HEK293T (cell line): ENCODE measurements at regions not wholly inside any gene's neighbourhood (a gene's known extent, or its start where the extent isn't known, plus 50 kb on each side); places are given as distances from the start of the nearest gene placed in this dataset.

ENCODE experiments used
- CTCF ChIA-PET: fragments of 350-600 bp; formaldehyde crosslinking; extraction: SDS; loops from one replicate; lab custom pipeline; 2021; ENCODE audit warnings: antibody characterized with exemption, inconsistent platforms; lab: Yijun Ruan, JAX
- POLR2A ChIA-PET: fragments of 350-600 bp; formaldehyde crosslinking; extraction: SDS; loops from one replicate; lab custom pipeline; 2020; ENCODE audit warnings: antibody characterized with exemption, inconsistent platforms; lab: Yijun Ruan, JAX
- DNase-seq: peaks from one replicate; pipeline ENCODE4 v3.0.0; 2012; ENCODE audit warnings: mixed read lengths; ENCODE audit errors: extremely low spot score
- ARNT ChIP-seq: fragments of 450-650 bp; IDR thresholded peaks from 2 replicates; pipeline ENCODE4 v1.6.1; 2017; ENCODE audit warnings: mild to moderate bottlenecking
- BHLHE40 ChIP-seq: fragments of 450-650 bp; IDR thresholded peaks from 2 replicates; pipeline ENCODE4 v1.6.1; 2016; ENCODE audit warnings: mild to moderate bottlenecking, moderate library complexity, borderline replicate concordance
- CTBP1 ChIP-seq: fragments of 450-650 bp; IDR thresholded peaks from 2 replicates; pipeline ENCODE4 v1.6.1; 2016; ENCODE audit warnings: borderline replicate concordance
- ELF4 ChIP-seq: fragments of 450-650 bp; IDR thresholded peaks from 2 replicates; pipeline ENCODE4 v1.6.1; 2017; ENCODE audit warnings: antibody characterized with exemption
- FOXA1 ChIP-seq: fragments of 450-650 bp; IDR thresholded peaks from 2 replicates; pipeline ENCODE4 v1.6.1; 2016; ENCODE audit warnings: mild to moderate bottlenecking
- FOXK2 ChIP-seq: fragments of 450-650 bp; IDR thresholded peaks from 2 replicates; pipeline ENCODE4 v1.6.1; 2016; ENCODE audit warnings: mild to moderate bottlenecking
- FOXM1 ChIP-seq: fragments of 450-650 bp; IDR thresholded peaks from 2 replicates; pipeline ENCODE4 v1.6.1; 2017; ENCODE audit warnings: mild to moderate bottlenecking, borderline replicate concordance
- HDGF ChIP-seq: fragments of 450-650 bp; IDR thresholded peaks from 2 replicates; pipeline ENCODE4 v1.6.1; 2017; ENCODE audit warnings: antibody characterized with exemption, borderline replicate concordance
- L3MBTL2 ChIP-seq: fragments of 450-650 bp; conservative IDR thresholded peaks from 2 replicates; pipeline ENCODE4 v1.6.1; 2016; ENCODE audit warnings: mild to moderate bottlenecking
- LEF1 ChIP-seq: fragments of 450-650 bp; IDR thresholded peaks from 2 replicates; pipeline ENCODE4 v1.6.1; 2017; ENCODE audit warnings: mild to moderate bottlenecking, borderline replicate concordance
- NFRKB ChIP-seq: fragments of 450-650 bp; IDR thresholded peaks from 2 replicates; pipeline ENCODE4 v1.6.1; 2016; ENCODE audit warnings: mild to moderate bottlenecking, moderate library complexity
- SP1 ChIP-seq: fragments of 450-650 bp; IDR thresholded peaks from 2 replicates; pipeline ENCODE4 v1.6.1; 2017
- SUZ12 ChIP-seq: fragments of 450-650 bp; IDR thresholded peaks from 2 replicates; pipeline ENCODE4 v1.6.1; 2016; ENCODE audit warnings: mild to moderate bottlenecking
- TARDBP ChIP-seq: fragments of 450-650 bp; IDR thresholded peaks from 2 replicates; pipeline ENCODE4 v1.6.1; 2016
- ZNF384 ChIP-seq: fragments of 450-650 bp; IDR thresholded peaks from 2 replicates; pipeline ENCODE4 v1.6.1; 2016
- TF ChIP-seq, protein P1 (sequence below): fragments of 450-650 bp; IDR thresholded peaks from 2 replicates; pipeline ENCODE4 v1.6.1; 2016

GRCh38 chr1:82392513-82392912 is 591.8 kb downstream of the ADGRL2 start:
- no peak for DNase-seq
- ChIA-PET POLR2A (no interaction called here), CTCF (no interaction called here)
- no peak for TF ChIP-seq L3MBTL2
- no peak for TF ChIP-seq ELF4
- no peak for TF ChIP-seq BHLHE40
- TF ChIP-seq SUZ12, result no peak
- TF ChIP-seq LEF1, result no peak
- TF ChIP-seq, protein P1, sequence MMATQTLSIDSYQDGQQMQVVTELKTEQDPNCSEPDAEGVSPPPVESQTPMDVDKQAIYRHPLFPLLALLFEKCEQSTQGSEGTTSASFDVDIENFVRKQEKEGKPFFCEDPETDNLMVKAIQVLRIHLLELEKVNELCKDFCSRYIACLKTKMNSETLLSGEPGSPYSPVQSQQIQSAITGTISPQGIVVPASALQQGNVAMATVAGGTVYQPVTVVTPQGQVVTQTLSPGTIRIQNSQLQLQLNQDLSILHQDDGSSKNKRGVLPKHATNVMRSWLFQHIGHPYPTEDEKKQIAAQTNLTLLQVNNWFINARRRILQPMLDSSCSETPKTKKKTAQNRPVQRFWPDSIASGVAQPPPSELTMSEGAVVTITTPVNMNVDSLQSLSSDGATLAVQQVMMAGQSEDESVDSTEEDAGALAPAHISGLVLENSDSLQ, result no peak
- no peak for TF ChIP-seq ARNT
- TF ChIP-seq ZNF384, result no peak
- no peak for TF ChIP-seq HDGF
- TF ChIP-seq CTBP1, result no peak
- no peak for TF ChIP-seq TARDBP
- TF ChIP-seq FOXK2, result no peak
- no peak for TF ChIP-seq FOXA1
- no peak for TF ChIP-seq SP1
- TF ChIP-seq FOXM1, result no peak
- TF ChIP-seq NFRKB, result no peak

DNA sequence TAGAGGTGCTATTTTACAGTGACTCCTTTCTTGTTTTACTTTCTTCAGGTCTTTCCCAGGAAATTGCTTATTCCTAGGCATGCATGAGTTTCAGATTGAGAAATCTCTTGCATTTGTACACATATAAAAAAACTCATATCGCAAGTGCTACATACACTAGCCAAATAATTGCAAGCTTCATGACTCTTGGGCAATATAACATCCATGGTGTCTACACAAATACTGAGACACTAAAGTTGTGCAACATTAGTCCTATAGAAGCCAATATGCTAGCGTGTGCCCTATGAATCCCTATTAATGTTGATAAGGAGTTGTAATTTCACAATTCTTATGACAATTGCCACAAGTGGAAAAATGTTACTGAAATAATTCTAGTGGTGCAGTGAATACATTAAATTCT is 591.0 kb downstream of the ADGRL2 start:
- ChIA-PET CTCF (no interaction called here), POLR2A (no interaction called here)
- no peak for DNase-seq
- no peak for TF ChIP-seq FOXA1
- TF ChIP-seq ARNT, result no peak
- TF ChIP-seq HDGF, result no peak
- no peak for TF ChIP-seq BHLHE40
- no peak for TF ChIP-seq TARDBP
- TF ChIP-seq, protein P1, result no peak
- TF ChIP-seq SP1, result no peak
- TF ChIP-seq LEF1, result no peak
- no peak for TF ChIP-seq ZNF384
- no peak for TF ChIP-seq NFRKB
- no peak for TF ChIP-seq ELF4

GRCh38 chr1:82390627-82391026 is 589.9 kb downstream of the ADGRL2 start:
- POLR2A ChIA-PET, result no interaction called here
- CTCF ChIA-PET, result no interaction called here
- no peak for TF ChIP-seq ELF4
- no peak for TF ChIP-seq TARDBP
- no peak for TF ChIP-seq LEF1
- no peak for TF ChIP-seq NFRKB
- TF ChIP-seq, protein P1, result no peak
- TF ChIP-seq SUZ12, result no peak
- no peak for DNase-seq

GRCh38 chr1:82388679-82389078 is 587.9 kb downstream of the ADGRL2 start:
- DNase-seq, result no peak
- TF ChIP-seq HDGF, result no peak
- TF ChIP-seq ZNF384, result no peak
- no peak for TF ChIP-seq FOXK2
- no peak for TF ChIP-seq L3MBTL2
- no peak for TF ChIP-seq SP1
- TF ChIP-seq FOXA1, result no peak
- TF ChIP-seq TARDBP, result no peak
- no peak for TF ChIP-seq BHLHE40
- no peak for TF ChIP-seq SUZ12
- TF ChIP-seq ARNT, result no peak
- TF ChIP-seq NFRKB, result no peak
- POLR2A ChIA-PET, result no interaction called here
- CTCF ChIA-PET, result no interaction called here

DNA sequence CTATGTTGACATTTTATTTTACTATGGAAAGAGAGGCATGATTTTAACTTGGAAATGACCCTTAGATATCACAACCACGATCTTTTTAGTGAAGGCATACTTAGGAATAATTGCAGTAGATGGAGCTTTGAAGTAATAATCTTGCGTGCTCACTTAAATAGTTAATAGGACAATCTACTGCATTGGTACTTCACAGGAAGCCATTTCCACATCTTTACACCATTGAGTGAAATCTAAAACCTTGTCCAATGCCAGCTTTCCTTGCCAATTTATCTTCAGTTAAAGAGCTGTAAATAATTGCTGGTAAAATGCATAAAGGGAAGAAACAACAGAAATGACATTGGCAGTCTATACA is 586.3 kb downstream of the ADGRL2 start:
- DNase-seq, result no peak
- ChIA-PET CTCF (interaction anchor here (0.6 kb wide), 3 partner anchors 46 to 1140 kb away, joined by 3 read pairs; no protein-coding TSS in a partner anchor), POLR2A (no interaction called here)
- TF ChIP-seq CTBP1 (no peak), FOXA1 (no peak), L3MBTL2 (no peak), FOXM1 (no peak), ELF4 (no peak), ZNF384 (no peak), HDGF (no peak), TARDBP (no peak), ARNT (no peak), FOXK2 (no peak), SUZ12 (no peak)

DNA sequence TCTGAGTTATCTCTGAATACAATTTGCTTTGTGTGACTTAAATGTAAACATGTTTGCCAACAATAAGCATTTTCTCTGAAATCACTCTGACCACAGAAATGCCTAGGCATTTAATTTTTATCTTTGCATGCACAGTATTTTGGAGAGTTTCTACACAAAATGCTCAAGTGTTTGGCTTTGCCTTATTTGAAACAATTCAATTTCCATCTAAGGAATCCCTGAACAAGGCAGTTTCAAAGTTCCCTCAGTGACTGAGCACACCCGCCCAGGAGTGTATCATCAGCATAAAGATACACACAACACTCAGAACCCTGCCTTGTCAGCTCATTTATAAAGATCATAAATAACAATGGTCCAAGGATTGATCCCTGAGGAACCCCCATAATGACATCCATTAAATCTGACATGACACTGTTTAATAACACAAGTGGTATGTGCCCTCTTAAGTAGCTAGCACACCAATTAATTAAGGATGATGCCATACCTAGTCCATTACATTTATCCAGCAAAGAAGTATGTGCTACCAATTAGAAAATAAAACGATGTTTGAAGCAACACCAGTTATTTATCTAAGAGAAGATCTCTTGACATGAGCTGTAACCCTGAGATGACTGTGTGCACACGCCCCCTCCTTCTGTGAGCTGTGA is 585.8 kb downstream of the ADGRL2 start:
- TF ChIP-seq BHLHE40 (no peak), HDGF (no peak), SP1 (no peak), CTBP1 (no peak), SUZ12 (no peak)
- TF ChIP-seq, protein P1, result peak; percentile 67
- ChIA-PET CTCF (interaction anchor here (0.6 kb wide), 1 partner anchor 76 kb away, joined by 3 read pairs; no protein-coding TSS in a partner anchor), POLR2A (no interaction called here)
- no peak for DNase-seq
